Bronchial epithelial cell (primary cell): ENCODE measurements at regions not wholly inside any gene's neighbourhood (a gene's known extent, or its start where the extent isn't known, plus 50 kb on each side); places are given as distances from the start of the nearest gene placed in this dataset.
A peak's percentile ranks its signal among the peaks of the same experiment; 100 is the strongest.

Source experiments
- DNase-seq: peaks from one replicate; pipeline ENCODE4 v3.0.0-alpha.2; 2010; ENCODE audit warnings: low read depth
- FAIRE-seq: peaks from 2 replicates; lab custom pipeline; 2011; peaks lifted over from hg19 to GRCh38; lab: Jason Lieb, UNC
- H3K27me3 ChIP-seq: 2 replicates; pipeline ENCODE4 v1.5.1; 2011; ENCODE audit warnings: low read length; ENCODE audit not compliant: control insufficient read depth, insufficient read depth
- H3K36me3 ChIP-seq: 2 replicates; pipeline ENCODE4 v1.5.1; 2011; ENCODE audit warnings: low read length; ENCODE audit not compliant: control insufficient read depth, insufficient read depth
- H3K4me3 ChIP-seq: 2 replicates; pipeline ENCODE4 v1.5.1; 2011; ENCODE audit warnings: mild to moderate bottlenecking, low read depth, low read length, control low read depth
- CTCF ChIP-seq: IDR thresholded peaks from 2 replicates; pipeline ENCODE4 v1.5.1; 2011; ENCODE audit warnings: mild to moderate bottlenecking, moderate library complexity, low read length, control low read depth, inconsistent platforms; ENCODE audit not compliant: insufficient read depth, severe bottlenecking

- TF ChIP-seq CTCF: no peak
- DNase-seq: no peak
- Histone ChIP-seq H3K4me3 (no peak overlapping the region), H3K36me3 (no peaks in the 10 kb centered on the region), H3K27me3 (no peaks in the 10 kb centered on the region)
- FAIRE-seq: no peak
These were observed 87.3 kb upstream of the EMCN start for GRCh38 chr4:100605144-100605543.

- FAIRE-seq: no peak
- no peaks in the 10 kb centered on the region for H3K36me3 ChIP-seq
- TF ChIP-seq CTCF: no peak
- H3K4me3 ChIP-seq: no peak overlapping the region
- no peaks in the 10 kb centered on the region for H3K27me3 ChIP-seq
- DNase-seq: no peak
These were observed 76.1 kb upstream of the EMCN start for GRCh38 chr4:100593935-100594334.

- FAIRE-seq (no peak), DNase-seq (no peak)
- Histone ChIP-seq H3K36me3 (no peaks in the 10 kb centered on the region), H3K4me3 (no peak overlapping the region), H3K27me3 (no peaks in the 10 kb centered on the region)
- no peak for TF ChIP-seq CTCF
These were observed 73.5 kb upstream of the EMCN start for GRCh38 chr4:100591161-100591876.

- Histone ChIP-seq H3K4me3 (no peak overlapping the region), H3K36me3 (no peaks in the 10 kb centered on the region), H3K27me3 (no peaks in the 10 kb centered on the region)
- no peak for TF ChIP-seq CTCF
- no peak for FAIRE-seq
- DNase-seq: peak; percentile 16
These were observed 72.5 kb upstream of the EMCN start for GRCh38 chr4:100590325-100590724.

- H3K4me3 ChIP-seq: no peak overlapping the region
- TF ChIP-seq CTCF: no peak
- DNase-seq (no peak), FAIRE-seq (no peak)
- H3K36me3 ChIP-seq: no peaks in the 10 kb centered on the region
- no peaks in the 10 kb centered on the region for H3K27me3 ChIP-seq
These were observed 70.3 kb upstream of the EMCN start for GRCh38 chr4:100588076-100588475.

- no peak for TF ChIP-seq CTCF
- H3K36me3 ChIP-seq: no peaks in the 10 kb centered on the region
- FAIRE-seq (no peak), DNase-seq (no peak)
- H3K27me3 ChIP-seq: no peaks in the 10 kb centered on the region
- no peak overlapping the region for H3K4me3 ChIP-seq
These were observed 64.3 kb upstream of the EMCN start for GRCh38 chr4:100582146-100582545.
